ENCODE measurements at regions not wholly inside any gene's neighbourhood (a gene's known extent, or its start where the extent isn't known, plus 50 kb on each side); places are given as distances from the start of the nearest gene placed in this dataset.

DNA sequence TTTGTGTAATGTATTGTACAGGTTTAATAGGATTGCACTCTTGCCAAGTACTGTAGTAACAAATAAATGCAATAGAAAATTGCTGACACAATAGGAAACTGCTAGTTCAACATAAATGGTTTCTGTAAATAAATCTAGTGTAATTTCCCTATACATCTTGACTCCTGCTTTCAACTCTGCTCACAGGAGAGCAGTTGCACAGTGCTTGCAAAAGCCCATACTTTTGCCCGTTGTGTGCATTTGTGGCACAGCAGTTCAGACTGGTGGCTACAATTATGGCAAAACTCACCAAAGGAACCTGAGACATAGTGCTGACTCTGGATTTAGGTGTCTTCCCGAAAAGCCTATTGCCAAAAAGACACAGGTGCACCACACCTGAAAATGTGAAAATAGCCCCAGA lies 953.3 kb upstream of the SLC35B3 start:
- TF ChIP-seq, protein P1, sequence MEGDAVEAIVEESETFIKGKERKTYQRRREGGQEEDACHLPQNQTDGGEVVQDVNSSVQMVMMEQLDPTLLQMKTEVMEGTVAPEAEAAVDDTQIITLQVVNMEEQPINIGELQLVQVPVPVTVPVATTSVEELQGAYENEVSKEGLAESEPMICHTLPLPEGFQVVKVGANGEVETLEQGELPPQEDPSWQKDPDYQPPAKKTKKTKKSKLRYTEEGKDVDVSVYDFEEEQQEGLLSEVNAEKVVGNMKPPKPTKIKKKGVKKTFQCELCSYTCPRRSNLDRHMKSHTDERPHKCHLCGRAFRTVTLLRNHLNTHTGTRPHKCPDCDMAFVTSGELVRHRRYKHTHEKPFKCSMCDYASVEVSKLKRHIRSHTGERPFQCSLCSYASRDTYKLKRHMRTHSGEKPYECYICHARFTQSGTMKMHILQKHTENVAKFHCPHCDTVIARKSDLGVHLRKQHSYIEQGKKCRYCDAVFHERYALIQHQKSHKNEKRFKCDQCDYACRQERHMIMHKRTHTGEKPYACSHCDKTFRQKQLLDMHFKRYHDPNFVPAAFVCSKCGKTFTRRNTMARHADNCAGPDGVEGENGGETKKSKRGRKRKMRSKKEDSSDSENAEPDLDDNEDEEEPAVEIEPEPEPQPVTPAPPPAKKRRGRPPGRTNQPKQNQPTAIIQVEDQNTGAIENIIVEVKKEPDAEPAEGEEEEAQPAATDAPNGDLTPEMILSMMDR (IDR thresholded peaks at IDR 0.05 in 4 of 5, conservative IDR thresholded peaks at IDR 0.05 in 1 of 5): no peak
- no peak for TF ChIP-seq POLR2A (IDR thresholded peaks at IDR 0.05)

All from gastrocnemius medialis (tissue), 4 donors.